GM10266 (cell line): ENCODE measurements at regions not wholly inside any gene's neighbourhood (a gene's known extent, or its start where the extent isn't known, plus 50 kb on each side); places are given as distances from the start of the nearest gene placed in this dataset.
"Not testable (repeated sequence)": the region's sequence is repeated elsewhere in the genome, so short reads cannot be mapped to it uniquely, and the experiment has no call there.

Source experiments
- DNase-seq: peaks from one replicate; pipeline ENCODE4 v3.0.0; 2012; ENCODE audit errors: extremely low spot score
- TF ChIP-seq, protein P1 (sequence below): IDR thresholded peaks from 2 replicates; pipeline ENCODE4 v1.5.1; 2012; ENCODE audit warnings: mild to moderate bottlenecking, low read depth; ENCODE audit not compliant: control insufficient read depth, insufficient read depth; ENCODE audit errors: missing control alignments

DNA sequence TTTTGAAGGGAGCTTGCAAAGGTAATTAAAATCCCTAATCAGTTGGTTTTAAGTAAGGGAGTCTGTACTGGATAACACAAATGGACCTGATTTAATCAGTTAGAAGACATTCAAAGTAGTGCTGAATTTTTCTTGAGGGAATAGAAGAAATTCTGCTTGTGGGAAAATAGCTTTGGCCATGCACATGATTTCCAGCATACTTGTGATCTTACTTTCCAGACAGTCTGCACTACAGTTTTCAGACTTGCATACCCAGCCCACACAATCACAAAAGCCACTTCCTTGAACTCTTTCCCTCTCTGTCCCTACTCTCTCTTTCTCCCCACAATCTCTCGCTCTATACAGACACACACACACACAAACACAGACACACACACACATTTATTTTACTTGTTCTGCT, 852.1 kb downstream of the PLA2G4A start:
- TF ChIP-seq, protein P1, sequence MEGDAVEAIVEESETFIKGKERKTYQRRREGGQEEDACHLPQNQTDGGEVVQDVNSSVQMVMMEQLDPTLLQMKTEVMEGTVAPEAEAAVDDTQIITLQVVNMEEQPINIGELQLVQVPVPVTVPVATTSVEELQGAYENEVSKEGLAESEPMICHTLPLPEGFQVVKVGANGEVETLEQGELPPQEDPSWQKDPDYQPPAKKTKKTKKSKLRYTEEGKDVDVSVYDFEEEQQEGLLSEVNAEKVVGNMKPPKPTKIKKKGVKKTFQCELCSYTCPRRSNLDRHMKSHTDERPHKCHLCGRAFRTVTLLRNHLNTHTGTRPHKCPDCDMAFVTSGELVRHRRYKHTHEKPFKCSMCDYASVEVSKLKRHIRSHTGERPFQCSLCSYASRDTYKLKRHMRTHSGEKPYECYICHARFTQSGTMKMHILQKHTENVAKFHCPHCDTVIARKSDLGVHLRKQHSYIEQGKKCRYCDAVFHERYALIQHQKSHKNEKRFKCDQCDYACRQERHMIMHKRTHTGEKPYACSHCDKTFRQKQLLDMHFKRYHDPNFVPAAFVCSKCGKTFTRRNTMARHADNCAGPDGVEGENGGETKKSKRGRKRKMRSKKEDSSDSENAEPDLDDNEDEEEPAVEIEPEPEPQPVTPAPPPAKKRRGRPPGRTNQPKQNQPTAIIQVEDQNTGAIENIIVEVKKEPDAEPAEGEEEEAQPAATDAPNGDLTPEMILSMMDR, result no peak
- DNase-seq, result no peak

DNA sequence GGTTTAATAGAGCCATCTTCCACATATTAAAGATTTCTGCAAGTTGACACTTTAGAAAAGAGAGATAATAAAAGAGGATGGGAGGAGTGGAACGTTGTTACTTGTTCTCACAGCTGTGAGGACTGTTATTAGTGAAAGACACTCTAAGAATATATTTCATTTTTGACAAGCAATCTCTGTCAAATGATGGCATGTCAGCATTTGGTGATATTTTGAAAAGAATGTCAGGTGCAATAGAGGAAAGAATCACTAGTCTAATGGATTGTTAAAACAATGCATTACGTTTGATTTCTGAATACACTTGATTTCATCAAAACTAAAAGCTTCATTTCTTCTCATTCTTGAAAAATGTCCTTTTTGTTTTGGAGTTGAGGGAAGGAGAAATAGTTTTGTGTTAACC, 853.4 kb downstream of the PLA2G4A start:
- no peak for DNase-seq
- TF ChIP-seq, protein P1, result no peak

DNA sequence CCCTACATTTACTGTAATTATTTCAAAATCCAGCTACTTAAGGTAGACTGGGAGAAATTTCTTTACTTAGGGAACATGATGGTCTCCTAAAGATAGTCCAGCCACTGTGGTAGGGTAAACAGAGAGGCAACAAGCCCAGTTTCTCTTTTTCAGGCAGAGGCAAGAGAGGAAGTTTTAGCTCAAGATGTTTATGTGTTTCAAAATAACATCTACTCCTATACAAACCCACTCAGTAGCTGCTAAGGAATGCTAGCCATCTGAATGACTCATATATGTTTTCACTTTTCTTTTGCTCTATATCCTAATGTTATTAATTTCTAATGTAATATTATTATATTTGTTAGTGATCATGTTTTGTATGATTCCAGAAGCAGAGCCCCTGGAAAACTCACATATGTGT, 856.6 kb downstream of the PLA2G4A start:
- TF ChIP-seq, protein P1, result no peak
- DNase-seq, result no peak

DNA sequence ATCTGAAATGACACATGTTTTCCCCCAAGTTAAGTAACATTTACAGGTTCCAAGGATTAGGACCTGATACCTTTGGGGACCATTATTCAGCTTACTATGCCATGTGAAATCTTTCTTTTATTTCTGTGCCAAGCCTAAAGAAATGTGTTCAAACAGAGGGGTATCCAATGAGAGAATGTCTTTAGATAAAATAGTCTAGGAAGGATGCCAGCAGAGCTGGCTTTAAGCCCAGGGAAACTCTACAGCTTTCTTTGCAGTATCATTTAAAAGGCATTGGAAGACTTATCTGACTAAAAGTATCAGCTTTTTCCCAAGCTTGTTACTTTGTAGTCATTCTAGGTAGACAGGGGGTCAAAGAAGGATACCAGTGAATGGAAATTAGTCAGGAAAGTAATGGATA, 860.4 kb downstream of the PLA2G4A start:
- no peak for DNase-seq

DNA sequence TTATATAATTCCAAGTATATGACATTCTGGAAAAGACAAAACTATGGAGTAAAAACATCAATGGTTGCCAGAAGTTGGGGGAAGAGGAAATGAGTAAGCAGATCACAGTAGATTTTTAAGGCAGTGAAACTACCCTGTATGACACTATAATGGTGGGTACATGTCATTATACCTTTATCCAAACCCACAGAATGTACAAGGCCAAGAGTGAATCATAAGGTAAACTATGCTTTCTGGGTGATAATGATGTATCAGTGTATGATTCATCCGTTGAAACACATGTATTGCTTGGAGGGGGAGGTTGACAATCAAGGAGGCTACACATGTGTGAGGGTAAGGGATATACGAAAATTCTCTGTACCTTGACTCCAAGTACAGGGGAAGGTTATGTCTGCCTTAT, 862.7 kb downstream of the PLA2G4A start:
- no peak for DNase-seq

More for the DNA sequence above, 860.4 kb downstream of the PLA2G4A start:
- TF ChIP-seq, protein P1, result no peak

DNA sequence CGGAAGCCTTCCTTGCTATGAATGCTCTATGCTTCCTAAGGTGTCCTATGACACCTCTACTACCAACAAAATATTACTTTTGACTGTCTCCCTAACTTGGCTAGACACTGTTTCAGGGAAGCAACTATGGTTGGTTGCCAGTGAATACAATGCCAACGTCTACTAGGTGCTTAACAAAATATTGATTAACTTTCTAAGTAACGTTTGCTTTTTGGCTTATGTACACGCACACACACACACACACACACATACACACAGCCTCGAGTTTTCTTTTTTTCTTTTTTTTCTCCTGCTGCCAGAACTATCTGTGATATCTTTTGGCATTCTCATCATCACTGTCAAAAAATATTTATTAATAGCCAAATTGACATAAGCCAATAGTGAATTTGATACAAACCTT, 864.0 kb downstream of the PLA2G4A start:
- TF ChIP-seq, protein P1, result no peak
- no peak for DNase-seq

More for the DNA sequence above, 862.7 kb downstream of the PLA2G4A start:
- TF ChIP-seq, protein P1, result no peak

DNA sequence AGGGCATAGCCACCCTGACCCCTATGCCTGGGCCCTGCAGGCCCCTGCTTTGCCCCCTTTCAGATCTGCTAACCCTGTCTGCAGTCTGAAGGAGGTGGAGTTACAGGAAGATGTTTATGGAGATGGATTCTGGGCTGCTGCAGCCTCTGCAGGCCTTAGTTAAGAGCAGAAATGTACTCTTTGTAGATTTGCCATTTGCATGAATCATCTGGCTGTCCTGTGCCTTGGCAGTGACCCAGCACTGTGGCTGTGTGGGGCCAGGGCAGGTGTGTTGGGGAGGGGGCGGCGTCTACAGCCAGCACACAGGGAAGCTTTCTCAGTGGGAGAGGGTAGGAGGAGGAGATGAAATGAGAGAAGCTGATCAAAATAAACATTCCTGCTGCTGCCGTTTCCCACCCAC, 867.3 kb downstream of the PLA2G4A start:
- TF ChIP-seq, protein P1, result no peak
- DNase-seq, result no peak

DNA sequence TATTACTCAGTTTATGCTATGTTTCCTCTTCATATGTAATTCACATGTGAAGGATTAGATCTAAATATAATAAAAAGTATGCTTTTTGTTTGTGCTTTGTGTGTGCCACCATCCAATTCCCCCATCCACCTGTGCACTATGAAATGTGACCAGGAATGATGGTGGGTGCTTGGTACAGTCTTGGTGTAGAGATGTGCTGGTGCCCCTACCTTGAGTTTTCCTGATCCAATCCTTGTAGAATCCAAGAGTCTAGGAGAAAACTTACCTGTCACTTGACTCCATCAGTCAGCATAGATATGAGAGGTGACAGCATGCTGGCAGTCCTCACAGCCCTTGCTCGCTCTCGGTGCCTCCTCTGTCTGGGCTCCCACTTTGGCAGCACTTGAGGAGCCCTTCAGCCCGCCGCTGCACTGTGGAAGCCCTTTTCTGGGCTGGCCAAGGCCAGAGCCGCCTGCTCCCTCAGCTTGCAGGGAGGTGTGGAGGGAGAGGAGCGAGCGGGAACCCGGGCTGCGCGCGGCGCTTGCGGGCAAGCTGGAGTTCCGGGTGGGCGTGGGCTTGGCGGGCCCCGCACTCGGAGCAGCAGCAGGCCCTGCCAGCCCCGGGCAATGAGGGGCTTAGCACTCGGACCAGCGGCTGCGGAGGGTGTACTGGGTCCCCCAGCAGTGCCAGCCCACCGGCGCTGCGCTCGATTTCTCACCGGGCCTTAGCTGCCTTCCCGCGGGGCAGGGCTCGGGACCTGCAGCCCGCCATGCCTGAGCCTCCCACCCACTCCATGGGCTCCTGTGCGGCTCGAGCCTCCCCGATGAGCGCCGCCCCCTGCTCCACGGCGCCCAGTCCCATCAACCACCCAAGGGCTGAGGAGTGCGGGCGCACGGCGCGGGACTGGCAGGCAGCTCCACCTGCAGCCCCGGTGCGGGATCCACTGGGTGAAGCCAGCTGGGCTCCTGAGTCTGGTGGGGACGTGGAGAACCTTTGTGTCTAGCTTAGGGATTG, 874.7 kb downstream of the PLA2G4A start:
- DNase-seq, result not testable (repeated sequence)
